ENCODE measurements at regions not wholly inside any gene's neighbourhood (a gene's known extent, or its start where the extent isn't known, plus 50 kb on each side); places are given as distances from the start of the nearest gene placed in this dataset.

GRCh38 chr7:51426163-51426562, 109.6 kb upstream of the COBL start:
- Histone ChIP-seq H2BK5ac (ENCODE audit: low read depth, low read length) (no peak overlapping the region; the same call in 1 of the 2 replicates), H4K8ac (ENCODE audit: extremely low read depth, insufficient read depth, low read length) (no peak overlapping the region), H3K36me3 (ENCODE audit: control insufficient read depth in 2 of 4, insufficient read depth in 4 of 4, low read length in 3 of 4) (no peaks in the 10 kb centered on the region), H3K23me2 (ENCODE audit: low read depth, low read length) (no peaks in the 10 kb centered on the region), H3K27ac (ENCODE audit: low read depth, low read length) (no peak overlapping the region), H3K4me3 (ENCODE audit: extremely low read depth in 1 of 4, insufficient read depth in 2 of 4, low read depth in 3 of 4, low read length in 4 of 4) (no peak overlapping the region), H3K4me2 (ENCODE audit: insufficient read depth in 1 of 2, low read depth in 2 of 2, low read length in 2 of 2) (no peak overlapping the region), H3K27me3 (replicated peaks in 1 of 4; ENCODE audit: control insufficient read depth in 3 of 4, extremely low read depth in 1 of 4, insufficient read depth in 3 of 4, low read length in 3 of 4) (no peaks in the 10 kb centered on the region; a peak in 1 of 7 replicates), H3K4me1 (replicated peaks in 1 of 4; ENCODE audit: control insufficient read depth in 3 of 4, insufficient read depth in 4 of 4, low read length in 3 of 4) (no peaks in the 10 kb centered on the region; a peak in 1 of 7 replicates), H2AK5ac (ENCODE audit: low read depth, low read length) (no peak overlapping the region), H3K9ac (replicated peaks in 1 of 4; ENCODE audit: extremely low read depth in 1 of 4, low read depth in 3 of 4, low read length in 3 of 4) (no peak overlapping the region), H4K20me1 (replicated peaks in 1 of 2; ENCODE audit: control insufficient read depth in 1 of 2, insufficient read depth in 2 of 2, low read length in 2 of 2) (no peaks in the 10 kb centered on the region), H2BK20ac (ENCODE audit: low read length) (no peak overlapping the region), H3K56ac (replicated peaks; ENCODE audit: insufficient read length, low read depth, low read length) (no peak overlapping the region), H2BK120ac (replicated peaks; ENCODE audit: low read depth, low read length) (no peak overlapping the region), H3K9me3 (ENCODE audit: insufficient read depth in 2 of 2, low read depth in 1 of 2, low read length in 1 of 2) (no peaks in the 10 kb centered on the region), H4K91ac (replicated peaks; ENCODE audit: insufficient read length, low read length) (no peak overlapping the region), H3K79me2 (ENCODE audit: control insufficient read depth in 1 of 2, insufficient read depth in 2 of 2, low read length in 2 of 2) (no peaks in the 10 kb centered on the region), H2AFZ (ENCODE audit: low read length) (peak overlapping the region; percentile 91), H3K18ac (ENCODE audit: extremely low read depth, low read length) (no peak overlapping the region), H4K5ac (ENCODE audit: insufficient read length, low read depth, low read length) (no peak overlapping the region), H3K79me1 (ENCODE audit: low read depth, low read length) (no peaks in the 10 kb centered on the region), H3K4ac (replicated peaks; ENCODE audit: insufficient read length, low read depth, low read length) (no peak overlapping the region), H2BK12ac (ENCODE audit: low read depth, low read length) (0 out of 2 replicates have a peak overlapping the region, but pooled peaks have one; percentile 29), H2BK15ac (ENCODE audit: low read length) (no peak overlapping the region), H3K14ac (ENCODE audit: insufficient read length) (no peak overlapping the region), H3K23ac (ENCODE audit: insufficient read length) (no peak overlapping the region)
- DNase-seq (ENCODE audit: low read depth in 1 of 2, low spot score in 2 of 2) (no peak), FAIRE-seq (no peak)
- no peak for TF ChIP-seq RNF2 (IDR thresholded peaks at IDR 0.05; ENCODE audit: borderline replicate concordance, low read depth, low read length, missing control alignments, poor library complexity, severe bottlenecking)
- TF ChIP-seq TBP (IDR thresholded peaks at IDR 0.05; ENCODE audit: low read depth, low read length) = no peak
- no peak for TF ChIP-seq TCF12 (IDR thresholded peaks at IDR 0.05; ENCODE audit: low read depth, low read length)
- no peak for TF ChIP-seq EGR1 (IDR thresholded peaks at IDR 0.05; ENCODE audit: borderline replicate concordance, low read depth, low read length)
- TF ChIP-seq JUND (IDR thresholded peaks at IDR 0.05; ENCODE audit: low read length) = no peak
- no peak for TF ChIP-seq USF2 (IDR thresholded peaks at IDR 0.05; ENCODE audit: low read length)
- TF ChIP-seq SAP30 (IDR thresholded peaks at IDR 0.05; ENCODE audit: insufficient read depth, insufficient replicate concordance, low read length) = no peak
- no peak for TF ChIP-seq SIN3A (conservative IDR thresholded peaks at IDR 0.05 in 1 of 2, IDR thresholded peaks at IDR 0.05 in 1 of 2; ENCODE audit: low read depth in 1 of 2, low read length in 2 of 2)
- no peak for TF ChIP-seq GABPA (IDR thresholded peaks at IDR 0.05; ENCODE audit: borderline replicate concordance, insufficient read depth, low read length)
- no peak for TF ChIP-seq CTBP2 (IDR thresholded peaks at IDR 0.05; ENCODE audit: borderline replicate concordance, insufficient read depth, insufficient read length, low read length)
- TF ChIP-seq CBX5 (IDR thresholded peaks at IDR 0.05; ENCODE audit: low read depth, low read length) = no peak
- TF ChIP-seq KDM5A (IDR thresholded peaks at IDR 0.05; ENCODE audit: low read length) = no peak
- WGBS, 2 experiments (ENCODE audit: extremely low coverage in 1 of 2, insufficient coverage in 1 of 2, insufficient read length in 1 of 2, insufficient replicate concordance in 2 of 2, low coverage in 1 of 2, low lambda C conversion rate in 2 of 2, missing lambda C conversion rate in 1 of 2) = 87% methylated on average over 12 of the region's 12 CpGs; no CpG with 5 or more reads in 1 of the 2 experiments
- CTCF ChIA-PET (ENCODE audit: partially characterized antibody) = interaction anchor here (0.8 to 2.4 kb wide), 5 partner anchors 34 to 264 kb away, joined by 3 to 8 read pairs (median 6); no protein-coding TSS in a partner anchor
- POLR2A ChIA-PET (ENCODE audit: partially characterized antibody) = no interaction called here

Data from H1 (cell line).